HEK293T (cell line): ENCODE measurements at regions not wholly inside any gene's neighbourhood (a gene's known extent, or its start where the extent isn't known, plus 50 kb on each side); places are given as distances from the start of the nearest gene placed in this dataset.

Experiments
- BHLHE40 ChIP-seq: fragments of 450-650 bp; IDR thresholded peaks from 2 replicates; pipeline ENCODE4 v1.6.1; 2016; ENCODE audit warnings: mild to moderate bottlenecking, moderate library complexity, borderline replicate concordance
- ELF4 ChIP-seq: fragments of 450-650 bp; IDR thresholded peaks from 2 replicates; pipeline ENCODE4 v1.6.1; 2017; ENCODE audit warnings: antibody characterized with exemption
- FOXK2 ChIP-seq: fragments of 450-650 bp; IDR thresholded peaks from 2 replicates; pipeline ENCODE4 v1.6.1; 2016; ENCODE audit warnings: mild to moderate bottlenecking
- FOXM1 ChIP-seq: fragments of 450-650 bp; IDR thresholded peaks from 2 replicates; pipeline ENCODE4 v1.6.1; 2017; ENCODE audit warnings: mild to moderate bottlenecking, borderline replicate concordance
- PKNOX1 ChIP-seq: fragments of 450-650 bp; IDR thresholded peaks from 2 replicates; pipeline ENCODE4 v1.6.1; 2016

GRCh38 chr1:218743861-218744505 is 398.8 kb downstream of the TGFB2 start:
- TF ChIP-seq FOXK2 (no peak), FOXM1 (no peak), ELF4 (no peak), BHLHE40 (no peak), PKNOX1 (no peak)
